ENCODE measurements at regions not wholly inside any gene's neighbourhood (a gene's known extent, or its start where the extent isn't known, plus 50 kb on each side); places are given as distances from the start of the nearest gene placed in this dataset.
A peak's percentile ranks its signal among the peaks of the same experiment; 100 is the strongest.
"Not testable (repeated sequence)": the region's sequence is repeated elsewhere in the genome, so short reads cannot be mapped to it uniquely, and the experiment has no call there.

DNA sequence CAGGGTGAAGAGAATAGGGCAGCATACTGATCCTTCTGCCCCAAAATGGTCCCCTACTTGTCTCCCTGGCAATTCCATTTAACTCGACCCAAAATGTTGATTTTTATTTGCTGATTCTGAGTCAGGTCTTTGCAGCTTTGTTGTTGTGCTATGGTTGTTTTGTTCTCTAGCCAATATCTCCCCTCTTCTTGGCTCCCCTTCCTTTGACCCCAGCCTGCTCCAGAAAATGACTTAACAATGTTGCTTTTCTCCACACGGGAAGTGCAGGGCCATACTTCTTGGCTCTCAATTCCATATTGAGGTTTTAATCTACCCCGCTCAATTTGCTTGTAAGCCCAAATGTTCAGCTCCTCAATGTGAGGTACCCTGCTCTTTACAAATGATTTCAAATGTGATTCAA, 330.0 kb downstream of the RASEF start:
- DNase-seq, result peak; percentile 67

DNA sequence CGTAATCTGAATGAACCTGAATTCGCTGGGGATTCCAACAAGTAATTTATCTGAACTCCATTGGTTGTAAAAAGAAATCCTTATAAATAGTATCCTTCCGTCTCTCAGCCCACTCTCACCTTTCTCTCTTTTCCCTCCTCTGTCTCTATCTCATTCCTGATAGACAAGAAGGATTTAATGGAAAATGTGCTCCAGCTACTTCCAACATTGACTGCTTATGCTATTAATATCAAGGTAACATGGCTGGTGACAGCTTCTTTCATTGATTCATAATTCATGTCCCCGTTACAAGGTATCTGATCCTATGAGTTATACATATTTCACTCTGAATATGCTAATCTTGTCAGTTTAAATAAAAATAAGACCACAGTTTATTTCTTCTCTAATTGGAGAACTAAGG, 326.8 kb downstream of the RASEF start:
- DNase-seq, result no peak

DNA sequence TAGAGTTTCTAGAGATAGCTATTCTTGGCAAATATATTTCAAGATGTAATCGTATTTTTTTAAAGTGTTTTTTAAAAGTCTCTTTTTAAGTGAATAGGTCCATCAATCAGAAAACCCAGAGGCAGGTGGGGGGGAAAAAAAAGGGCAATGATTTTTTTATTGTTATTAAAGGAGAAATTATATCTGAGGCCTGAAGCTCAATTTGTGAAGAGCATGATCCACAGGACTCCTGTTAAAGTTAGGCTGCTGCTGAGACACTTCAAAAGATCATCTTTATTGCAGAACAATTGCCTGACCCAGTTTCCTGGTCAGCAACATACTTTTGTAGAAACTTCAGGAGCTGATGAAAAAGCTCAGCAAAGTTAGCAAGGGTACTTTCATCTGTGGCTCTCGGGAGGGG, 326.2 kb downstream of the RASEF start:
- DNase-seq, result no peak

DNA sequence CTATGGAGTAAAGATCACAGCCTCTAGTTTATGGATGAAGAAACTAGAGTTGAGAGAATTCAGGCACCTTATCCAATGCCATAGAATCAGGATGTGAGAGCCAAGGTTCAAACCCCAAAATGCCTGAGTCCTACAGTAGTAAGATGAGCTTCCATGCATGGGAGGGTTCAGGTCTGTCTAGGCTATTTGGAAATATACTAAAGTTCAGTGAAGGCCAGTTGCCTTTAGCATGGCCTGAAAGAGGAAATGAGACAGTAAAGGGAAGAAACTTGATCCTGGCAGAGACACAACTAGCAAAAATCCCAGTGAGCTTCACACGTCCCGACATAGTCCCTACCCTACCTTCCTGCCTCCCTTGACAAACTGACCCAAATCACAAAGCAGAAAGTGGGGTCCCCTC, 317.0 kb downstream of the RASEF start:
- no peak for DNase-seq

DNA sequence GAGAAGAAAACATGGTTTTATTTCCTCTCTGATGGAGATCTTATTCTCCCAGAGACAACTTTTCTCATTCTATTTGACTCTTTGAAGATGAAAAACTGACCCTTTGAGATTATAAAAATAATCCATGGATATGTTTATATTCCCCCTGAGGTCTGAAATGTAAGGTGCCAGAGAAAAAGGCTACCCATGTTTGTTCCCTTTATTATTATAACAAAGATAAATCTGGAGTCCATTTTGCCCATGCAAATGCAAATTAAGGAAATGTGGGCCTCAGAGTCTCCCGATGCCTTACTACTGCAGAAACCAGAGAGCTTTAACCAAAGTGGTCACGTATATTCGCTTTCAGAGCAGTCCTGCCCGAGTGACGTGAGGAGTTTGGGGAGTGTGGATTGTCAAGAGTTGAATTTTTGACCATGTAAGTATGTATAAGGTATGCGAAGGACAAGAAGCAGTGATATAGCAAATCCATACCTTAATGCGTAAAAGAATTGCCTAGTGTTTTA, 312.5 kb downstream of the RASEF start:
- DNase-seq, result no peak

DNA sequence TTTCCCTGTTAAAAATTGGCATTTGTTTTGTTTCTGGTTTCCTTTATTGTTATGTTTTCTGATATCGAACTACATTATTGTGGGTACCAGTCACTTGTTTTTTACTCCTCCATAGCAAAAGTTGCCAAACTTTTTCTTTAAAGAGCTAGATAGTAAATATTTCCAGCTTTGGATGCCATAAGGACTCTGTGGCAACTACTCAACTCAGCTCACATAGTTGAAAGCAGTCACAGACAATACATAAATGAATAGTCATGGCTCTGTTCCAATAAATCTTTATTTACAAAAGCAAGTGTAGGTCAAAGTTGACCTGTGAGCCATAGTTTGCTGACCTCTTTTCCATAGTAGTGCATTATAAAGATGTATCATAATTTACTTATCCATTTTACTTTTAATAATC, 305.0 kb downstream of the RASEF start:
- DNase-seq, result no peak

DNA sequence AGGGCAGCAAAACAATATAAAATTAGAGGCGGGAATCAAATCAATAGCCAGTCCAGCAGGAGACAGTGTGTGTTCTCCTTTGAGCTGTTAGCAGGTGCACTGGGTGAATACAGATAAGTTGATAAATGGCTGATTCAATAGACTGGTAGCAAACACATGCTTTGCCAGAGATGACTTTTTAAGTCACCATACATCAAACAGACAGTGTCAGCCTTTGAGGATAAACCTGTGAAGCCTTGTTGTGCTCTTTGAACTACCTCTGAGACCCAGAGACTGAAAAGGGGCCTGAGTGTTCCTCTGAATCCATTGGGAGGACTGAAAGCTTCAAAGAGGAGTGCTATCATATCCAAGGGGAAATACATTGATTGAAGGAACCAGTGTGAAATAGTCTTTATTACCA, 301.9 kb downstream of the RASEF start:
- no peak for DNase-seq

DNA sequence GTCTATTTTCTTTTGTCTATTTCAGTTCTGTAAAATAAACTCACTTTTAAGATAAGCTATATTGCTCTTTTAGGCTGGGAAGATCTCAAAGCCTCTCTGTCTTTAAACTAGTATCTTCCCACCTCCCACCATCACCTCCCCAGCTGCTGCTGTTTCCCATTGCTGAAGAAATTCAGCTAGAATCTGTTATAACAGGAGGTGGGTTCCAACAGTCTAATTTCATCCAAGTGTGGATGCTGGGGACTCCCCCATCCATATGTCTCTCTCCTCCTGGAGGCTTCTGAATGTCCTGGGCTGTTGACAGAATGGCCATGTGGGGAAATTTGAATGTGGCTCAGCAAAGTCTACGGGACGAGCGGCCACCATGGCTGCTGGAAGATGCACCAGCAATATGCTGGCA, 301.0 kb downstream of the RASEF start:
- DNase-seq, result no peak

DNA sequence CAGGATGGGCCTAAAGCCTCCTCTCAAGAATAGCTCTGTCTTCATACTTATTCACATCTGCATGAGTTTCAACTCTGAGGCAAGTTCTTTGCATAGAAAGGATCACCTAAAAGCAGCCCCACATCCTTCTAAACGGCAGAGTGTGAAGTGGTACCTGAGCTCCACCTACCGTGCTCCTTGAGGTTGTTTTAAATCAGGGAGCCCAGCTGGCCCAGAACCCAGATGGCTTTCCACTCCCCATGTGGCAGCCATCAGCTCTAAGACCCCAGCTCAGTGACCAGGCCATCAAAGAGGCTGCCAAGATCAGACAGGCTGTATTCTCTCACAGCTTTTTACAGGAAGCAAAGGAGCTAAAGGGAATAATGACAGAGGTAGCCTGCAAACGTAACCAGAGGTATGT, 299.3 kb downstream of the RASEF start:
- peak; percentile 40 for DNase-seq

DNA sequence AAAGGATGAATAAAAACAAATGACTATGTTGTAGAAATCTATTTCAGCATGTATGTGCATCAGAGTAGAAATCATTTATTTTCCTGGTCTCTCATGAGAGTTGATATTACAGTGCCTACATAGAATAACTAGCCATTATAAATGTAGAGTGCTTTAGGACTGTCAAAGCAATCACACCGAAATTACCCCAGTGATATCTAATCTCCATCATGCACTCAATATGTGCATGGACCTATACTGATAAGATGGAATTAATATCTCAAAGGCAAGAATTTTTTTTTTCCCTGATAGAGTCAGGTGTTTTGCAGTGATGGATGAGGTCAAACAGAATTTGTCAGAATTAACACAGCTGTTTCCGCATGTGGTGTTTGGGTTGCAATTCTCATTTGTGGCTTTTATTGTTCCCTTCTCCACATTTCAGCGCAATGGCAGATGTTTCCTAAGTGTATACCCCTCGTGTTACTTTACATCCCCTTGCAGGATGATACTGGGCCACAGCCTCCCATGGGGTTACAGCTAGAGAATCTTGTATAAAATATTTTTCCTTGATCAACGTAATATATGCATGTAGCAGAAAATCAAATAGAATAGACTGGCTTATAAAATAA, 298.8 kb downstream of the RASEF start:
- DNase-seq, result no peak

DNA sequence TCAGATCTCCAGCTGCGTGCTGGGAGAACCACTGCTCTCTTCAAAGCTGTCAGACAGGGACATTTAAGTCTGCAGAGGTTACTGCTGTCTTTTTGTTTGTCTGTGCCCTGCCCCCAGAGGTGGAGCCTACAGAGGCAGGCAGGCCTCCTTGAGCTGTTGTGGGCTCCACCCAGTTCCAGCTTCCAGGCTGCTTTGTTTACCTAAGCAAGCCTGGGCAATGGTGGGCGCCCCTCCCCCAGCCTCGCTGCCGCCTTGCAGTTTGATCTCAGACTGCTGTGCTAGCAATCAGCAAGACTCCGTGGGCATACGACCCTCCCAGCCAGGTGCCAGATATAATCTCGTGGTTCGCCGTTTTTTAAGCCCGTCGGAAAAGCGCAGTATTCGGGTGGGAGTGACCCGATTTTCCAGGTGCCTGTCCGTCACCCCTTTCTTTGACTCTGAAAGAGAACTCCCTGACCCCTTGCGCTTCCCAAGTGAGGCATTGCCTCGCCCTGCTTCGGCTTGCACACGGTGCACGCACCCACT, 288.2 kb downstream of the RASEF start:
- DNase-seq, result not testable (repeated sequence)

DNA sequence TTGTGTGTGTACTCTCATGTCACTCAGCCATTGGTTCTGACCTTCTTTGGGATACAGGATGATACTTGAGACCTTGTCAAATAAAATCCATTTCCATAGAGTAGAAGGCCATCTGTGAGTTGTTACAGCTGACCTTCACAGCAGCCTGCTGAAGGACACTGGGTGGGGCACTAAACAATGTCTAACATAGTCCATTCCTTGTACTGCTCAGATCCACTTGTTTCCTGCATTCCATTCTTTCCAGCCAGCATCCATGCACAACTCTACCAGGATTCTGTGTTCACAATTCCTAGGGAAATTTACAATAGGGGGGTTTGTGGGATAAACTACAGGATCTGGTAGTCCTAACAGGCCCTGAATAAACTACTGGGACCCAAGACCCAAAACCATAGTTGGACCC, 286.4 kb downstream of the RASEF start:
- no peak for DNase-seq

DNA sequence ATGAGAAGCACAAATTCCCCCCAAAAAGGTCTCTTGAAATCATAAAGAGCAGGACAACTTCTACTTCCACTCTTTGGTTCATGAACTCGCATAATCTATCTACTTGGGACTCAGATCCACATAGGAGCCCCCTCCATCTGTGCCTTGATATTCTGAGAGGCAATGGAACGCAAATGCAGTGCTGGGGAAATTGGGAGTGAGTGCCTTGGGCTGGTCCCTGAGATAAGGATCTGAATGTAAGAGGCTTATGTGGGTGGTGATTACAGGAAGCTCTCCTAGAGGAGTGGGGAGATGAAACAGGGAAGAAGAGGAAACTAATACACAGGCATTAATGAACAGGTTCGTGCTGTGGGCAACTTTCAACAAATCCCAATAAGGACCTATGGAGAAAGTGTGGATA, 285.6 kb downstream of the RASEF start:
- DNase-seq, result no peak

DNA sequence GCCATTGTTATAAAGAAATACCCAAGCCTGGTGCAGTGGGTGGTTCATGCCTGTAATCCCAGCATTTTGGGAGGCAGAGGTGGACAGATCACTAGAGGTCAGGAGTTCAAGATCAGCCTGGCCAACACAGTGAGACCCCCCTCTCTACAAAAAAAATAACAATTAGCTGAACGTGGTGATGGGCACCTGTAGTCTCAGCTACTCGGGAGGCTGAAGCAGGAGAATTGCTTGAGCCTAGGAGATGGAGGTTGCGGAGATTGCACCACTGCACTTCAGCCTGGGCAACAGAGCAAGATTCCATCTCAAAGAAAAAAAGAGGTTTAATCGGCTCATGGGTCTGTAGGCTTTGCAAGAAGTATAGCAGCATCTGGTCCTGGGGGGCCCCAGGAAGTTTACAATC, 284.0 kb downstream of the RASEF start:
- DNase-seq, result not testable (repeated sequence)

DNA sequence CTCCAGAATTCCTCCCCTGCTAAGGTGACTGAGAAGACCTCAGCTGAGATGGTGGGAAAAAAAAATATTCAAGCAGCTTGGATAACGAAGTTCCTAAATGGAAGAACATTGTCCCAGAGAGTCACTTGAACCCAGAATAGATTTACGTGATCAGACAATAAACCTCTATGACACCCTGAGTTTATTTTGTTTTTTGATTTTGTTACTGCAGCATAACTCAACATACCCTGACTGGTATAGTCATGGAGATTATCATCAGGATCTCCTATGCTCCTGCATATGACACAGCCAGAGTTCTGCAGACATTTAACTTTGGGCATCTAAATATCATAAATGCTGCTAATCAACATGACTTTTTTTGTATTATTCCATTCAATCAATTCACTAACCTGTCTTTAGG, 282.9 kb downstream of the RASEF start:
- DNase-seq, result no peak

DNA sequence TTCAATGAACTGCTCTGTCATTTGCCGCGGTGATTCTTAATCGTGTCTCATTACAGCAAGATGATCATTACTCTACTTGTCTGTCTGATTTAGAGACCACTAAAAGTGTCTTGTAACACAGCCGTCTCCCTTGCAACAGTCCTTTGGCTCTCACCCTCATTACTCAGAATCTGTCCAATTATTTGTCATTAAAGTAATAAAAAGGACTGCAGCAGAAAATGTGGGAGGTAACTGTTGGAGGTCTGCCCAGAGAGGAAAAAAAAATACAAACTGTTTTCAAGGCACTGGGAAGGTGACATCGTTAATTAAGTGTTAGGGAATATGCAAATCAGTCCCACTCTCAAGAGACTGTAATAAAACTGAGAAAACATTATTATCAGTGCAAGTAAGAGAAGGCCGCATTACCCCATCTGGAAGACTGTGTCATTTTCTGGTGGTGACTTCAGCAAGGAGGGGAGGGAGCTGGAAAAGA, 281.0 kb downstream of the RASEF start:
- DNase-seq, result no peak

DNA sequence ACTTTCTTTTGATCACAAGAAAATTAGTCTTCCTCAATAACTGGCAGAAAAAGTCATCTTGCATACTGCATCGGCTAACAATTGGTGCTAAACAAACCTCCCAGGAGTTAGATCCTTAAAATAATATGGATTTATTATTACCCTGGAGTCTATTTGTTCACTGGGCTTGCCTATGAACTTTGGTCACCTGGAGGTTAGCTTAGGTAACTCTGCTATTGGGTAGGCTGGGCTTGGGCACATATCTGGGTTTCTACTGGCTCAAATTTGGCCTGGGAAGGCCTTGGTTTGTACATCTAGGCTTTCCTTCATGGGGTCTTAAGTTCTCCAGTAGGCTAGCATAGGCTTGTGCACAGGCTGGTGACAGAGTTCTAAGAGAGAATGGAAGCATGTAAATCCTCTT, 279.9 kb downstream of the RASEF start:
- no peak for DNase-seq

DNA sequence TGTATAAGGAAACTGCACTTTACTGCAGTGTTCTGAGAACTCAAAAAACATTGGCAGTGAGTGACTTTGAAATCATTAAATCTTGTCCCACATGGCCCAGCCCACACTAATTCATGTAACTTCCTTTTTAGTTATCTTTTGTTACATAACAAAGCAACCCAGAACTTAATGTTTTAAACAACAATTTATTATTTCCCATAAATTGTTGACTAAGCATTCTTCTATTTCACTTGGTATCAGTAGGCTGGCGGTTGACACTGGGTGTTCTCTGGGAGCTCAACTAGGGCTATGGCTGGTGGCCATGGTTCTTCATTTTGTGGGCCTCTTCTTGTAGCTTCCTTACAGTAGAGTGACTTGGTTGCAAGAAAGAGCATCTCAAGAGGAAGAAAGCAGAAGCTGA, 278.4 kb downstream of the RASEF start:
- no peak for DNase-seq

DNA sequence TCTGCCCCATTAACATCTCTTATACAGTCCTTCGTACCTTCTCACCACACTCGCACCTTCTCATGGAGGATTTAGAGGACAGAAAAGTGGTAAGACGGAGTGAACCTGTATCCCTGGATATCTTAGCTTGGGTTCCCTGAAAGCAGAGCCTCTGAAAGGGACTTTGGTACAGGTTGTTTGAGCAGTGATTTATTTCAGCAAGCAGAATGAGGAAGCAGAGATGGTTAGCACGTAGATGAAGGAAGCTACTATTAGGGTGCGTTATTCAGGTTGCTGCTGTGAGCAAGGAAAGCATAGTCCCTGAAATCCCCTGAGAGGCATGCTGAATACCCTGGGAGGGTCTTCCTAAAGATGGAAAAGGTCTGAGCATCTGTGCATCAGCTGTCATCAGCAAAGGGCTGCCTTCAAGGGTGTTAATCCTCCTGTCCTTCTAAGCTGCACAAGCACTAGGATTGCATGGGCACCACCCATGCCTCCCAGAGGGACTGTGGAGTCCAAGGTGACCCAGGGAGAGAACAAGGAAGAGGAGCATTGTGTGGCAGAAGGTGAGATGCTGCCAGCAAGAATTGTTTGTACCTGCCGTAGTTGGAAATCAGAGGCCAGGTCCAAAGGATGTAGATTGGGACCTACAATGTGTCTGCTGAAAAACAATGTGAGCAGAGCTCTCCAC, 273.7 kb downstream of the RASEF start:
- DNase-seq, result peak; percentile 14

DNA sequence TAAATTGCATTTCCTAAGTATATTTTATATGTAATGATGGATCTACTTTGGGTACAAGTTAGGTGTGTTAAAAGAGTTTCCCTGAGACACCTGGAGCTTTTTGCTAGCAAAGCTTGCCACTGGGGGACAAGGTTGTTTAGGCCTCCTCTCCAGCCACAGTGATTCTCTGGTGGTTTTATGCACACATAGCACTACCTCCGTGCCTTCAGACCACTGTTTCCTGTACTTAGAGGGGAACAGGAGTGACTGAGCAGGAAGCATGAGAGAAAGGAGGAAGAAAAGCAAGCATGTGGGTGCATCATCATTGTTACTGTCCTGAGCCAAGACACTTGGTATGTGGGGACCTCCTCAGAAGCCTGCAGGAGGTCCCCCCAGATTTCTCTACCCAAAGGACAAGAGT, 272.1 kb downstream of the RASEF start:
- DNase-seq, result no peak

DNA sequence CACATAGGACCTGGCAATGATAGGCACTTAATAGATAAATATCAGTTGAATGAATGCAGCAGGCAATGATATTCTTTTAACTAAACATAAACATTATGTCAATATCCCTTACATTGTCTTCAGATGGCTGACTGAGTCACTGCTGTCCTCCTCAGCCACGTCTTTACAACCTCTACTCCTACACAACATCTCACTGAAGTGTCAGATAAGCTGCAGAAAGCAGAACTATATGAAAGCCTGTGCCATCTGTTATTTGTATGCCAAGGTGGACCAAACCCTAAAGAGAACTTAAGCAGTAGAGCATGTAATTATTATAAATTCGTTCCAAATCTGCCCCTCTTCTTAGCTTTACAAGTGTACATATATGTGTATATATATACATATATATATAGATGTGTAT, 271.2 kb downstream of the RASEF start:
- DNase-seq, result no peak

DNA sequence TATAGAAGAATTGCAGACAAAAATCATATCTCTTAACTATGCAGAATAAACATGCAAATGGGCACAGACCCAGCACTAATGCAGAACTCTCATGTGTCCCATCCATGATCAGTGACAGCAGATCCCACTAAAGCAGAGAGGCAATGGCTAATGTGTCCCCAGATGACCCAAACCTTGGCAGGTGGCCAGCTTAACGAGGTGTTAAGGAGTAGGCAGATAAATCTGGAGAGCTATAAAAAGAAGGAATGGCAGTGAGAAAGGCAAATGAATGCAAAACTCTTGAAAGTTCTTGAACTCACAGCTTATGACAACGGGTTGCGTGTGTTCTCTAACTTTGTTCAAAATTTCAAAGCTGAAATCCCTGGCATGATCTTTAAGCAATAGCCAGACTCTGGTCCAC, 265.4 kb downstream of the RASEF start:
- peak; percentile 58 for DNase-seq

DNA sequence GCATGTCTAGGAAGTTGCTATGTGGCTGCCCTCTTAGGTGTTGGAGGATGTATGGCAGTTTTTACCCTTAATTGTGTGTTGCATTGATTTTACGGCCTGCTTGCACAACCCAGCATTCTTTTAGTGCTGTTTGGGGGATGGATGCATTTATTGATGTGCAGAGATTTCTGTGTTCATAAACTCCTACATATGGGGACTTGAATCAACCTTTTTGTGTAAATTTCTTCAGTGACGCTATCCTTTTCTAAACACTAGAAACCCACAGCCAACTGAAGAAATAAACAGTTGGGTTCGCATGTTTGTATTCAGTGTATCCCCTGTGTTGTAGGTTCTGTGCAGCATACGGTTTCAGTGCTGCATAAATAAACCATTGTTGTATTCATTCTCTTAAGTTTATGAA, 263.7 kb downstream of the RASEF start:
- DNase-seq, result peak; percentile 32

DNA sequence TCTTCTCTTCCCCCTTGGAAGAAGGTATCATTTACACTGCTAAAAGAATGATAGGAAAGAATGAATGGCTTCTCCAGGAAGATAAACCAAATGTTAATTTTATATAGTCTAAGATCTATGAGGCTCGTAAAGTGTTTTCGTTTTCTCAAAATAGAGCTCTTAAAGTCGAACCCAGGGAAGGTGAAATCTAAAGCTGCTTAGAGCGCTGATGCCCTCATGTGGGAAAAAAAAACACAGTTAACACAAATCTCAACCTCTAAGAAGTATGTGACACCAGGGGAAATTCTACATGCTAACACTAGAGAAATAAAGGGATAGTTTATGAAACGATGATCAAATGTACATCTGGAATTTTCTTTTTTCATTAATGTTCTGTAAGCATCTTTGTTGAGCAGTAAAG, 257.9 kb downstream of the RASEF start:
- no peak for DNase-seq

Data from tongue (tissue), 1 donor.